ENCODE measurements at regions not wholly inside any gene's neighbourhood (a gene's known extent, or its start where the extent isn't known, plus 50 kb on each side); places are given as distances from the start of the nearest gene placed in this dataset.

DNA sequence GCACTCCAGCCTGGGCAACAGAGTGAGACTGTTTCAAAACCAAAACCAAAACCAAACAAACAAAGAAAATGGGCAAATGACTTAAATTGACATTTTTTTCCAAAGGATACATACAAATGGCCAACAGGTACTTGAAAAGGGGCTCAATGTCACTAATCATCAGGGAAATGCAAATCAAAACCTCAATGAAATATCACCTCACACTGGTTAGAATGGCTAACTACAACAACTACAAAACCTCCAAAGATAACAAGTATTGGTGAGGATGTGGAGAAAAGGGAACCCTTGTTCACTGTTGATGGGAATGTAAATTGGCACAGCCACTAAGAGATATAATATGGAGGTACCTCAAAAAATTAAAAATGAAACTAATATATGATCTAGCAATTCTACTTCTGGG, 213.2 kb upstream of the HS6ST1 start:
- TF ChIP-seq NR1H2 (CRISPR knock-in tag; IDR thresholded peaks at IDR 0.05): no peak
- TF ChIP-seq, protein P1, sequence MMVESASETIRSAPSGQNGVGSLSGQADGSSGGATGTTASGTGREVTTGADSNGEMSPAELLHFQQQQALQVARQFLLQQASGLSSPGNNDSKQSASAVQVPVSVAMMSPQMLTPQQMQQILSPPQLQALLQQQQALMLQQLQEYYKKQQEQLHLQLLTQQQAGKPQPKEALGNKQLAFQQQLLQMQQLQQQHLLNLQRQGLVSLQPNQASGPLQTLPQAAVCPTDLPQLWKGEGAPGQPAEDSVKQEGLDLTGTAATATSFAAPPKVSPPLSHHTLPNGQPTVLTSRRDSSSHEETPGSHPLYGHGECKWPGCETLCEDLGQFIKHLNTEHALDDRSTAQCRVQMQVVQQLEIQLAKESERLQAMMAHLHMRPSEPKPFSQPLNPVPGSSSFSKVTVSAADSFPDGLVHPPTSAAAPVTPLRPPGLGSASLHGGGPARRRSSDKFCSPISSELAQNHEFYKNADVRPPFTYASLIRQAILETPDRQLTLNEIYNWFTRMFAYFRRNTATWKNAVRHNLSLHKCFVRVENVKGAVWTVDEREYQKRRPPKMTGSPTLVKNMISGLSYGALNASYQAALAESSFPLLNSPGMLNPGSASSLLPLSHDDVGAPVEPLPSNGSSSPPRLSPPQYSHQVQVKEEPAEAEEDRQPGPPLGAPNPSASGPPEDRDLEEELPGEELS (CRISPR knock-in tag; IDR thresholded peaks at IDR 0.05): no peak
- TF ChIP-seq, protein P2, sequence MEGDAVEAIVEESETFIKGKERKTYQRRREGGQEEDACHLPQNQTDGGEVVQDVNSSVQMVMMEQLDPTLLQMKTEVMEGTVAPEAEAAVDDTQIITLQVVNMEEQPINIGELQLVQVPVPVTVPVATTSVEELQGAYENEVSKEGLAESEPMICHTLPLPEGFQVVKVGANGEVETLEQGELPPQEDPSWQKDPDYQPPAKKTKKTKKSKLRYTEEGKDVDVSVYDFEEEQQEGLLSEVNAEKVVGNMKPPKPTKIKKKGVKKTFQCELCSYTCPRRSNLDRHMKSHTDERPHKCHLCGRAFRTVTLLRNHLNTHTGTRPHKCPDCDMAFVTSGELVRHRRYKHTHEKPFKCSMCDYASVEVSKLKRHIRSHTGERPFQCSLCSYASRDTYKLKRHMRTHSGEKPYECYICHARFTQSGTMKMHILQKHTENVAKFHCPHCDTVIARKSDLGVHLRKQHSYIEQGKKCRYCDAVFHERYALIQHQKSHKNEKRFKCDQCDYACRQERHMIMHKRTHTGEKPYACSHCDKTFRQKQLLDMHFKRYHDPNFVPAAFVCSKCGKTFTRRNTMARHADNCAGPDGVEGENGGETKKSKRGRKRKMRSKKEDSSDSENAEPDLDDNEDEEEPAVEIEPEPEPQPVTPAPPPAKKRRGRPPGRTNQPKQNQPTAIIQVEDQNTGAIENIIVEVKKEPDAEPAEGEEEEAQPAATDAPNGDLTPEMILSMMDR (IDR thresholded peaks at IDR 0.05): no peak
- TF ChIP-seq, protein P3, sequence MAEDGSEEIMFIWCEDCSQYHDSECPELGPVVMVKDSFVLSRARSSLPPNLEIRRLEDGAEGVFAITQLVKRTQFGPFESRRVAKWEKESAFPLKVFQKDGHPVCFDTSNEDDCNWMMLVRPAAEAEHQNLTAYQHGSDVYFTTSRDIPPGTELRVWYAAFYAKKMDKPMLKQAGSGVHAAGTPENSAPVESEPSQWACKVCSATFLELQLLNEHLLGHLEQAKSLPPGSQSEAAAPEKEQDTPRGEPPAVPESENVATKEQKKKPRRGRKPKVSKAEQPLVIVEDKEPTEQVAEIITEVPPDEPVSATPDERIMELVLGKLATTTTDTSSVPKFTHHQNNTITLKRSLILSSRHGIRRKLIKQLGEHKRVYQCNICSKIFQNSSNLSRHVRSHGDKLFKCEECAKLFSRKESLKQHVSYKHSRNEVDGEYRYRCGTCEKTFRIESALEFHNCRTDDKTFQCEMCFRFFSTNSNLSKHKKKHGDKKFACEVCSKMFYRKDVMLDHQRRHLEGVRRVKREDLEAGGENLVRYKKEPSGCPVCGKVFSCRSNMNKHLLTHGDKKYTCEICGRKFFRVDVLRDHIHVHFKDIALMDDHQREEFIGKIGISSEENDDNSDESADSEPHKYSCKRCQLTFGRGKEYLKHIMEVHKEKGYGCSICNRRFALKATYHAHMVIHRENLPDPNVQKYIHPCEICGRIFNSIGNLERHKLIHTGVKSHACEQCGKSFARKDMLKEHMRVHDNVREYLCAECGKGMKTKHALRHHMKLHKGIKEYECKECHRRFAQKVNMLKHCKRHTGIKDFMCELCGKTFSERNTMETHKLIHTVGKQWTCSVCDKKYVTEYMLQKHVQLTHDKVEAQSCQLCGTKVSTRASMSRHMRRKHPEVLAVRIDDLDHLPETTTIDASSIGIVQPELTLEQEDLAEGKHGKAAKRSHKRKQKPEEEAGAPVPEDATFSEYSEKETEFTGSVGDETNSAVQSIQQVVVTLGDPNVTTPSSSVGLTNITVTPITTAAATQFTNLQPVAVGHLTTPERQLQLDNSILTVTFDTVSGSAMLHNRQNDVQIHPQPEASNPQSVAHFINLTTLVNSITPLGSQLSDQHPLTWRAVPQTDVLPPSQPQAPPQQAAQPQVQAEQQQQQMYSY (CRISPR knock-in tag; IDR thresholded peaks at IDR 0.05): no peak
- TF ChIP-seq CREB1 (CRISPR knock-in tag; IDR thresholded peaks at IDR 0.05): no peak
- TF ChIP-seq ZNF121 (CRISPR knock-in tag; IDR thresholded peaks at IDR 0.05): no peak
- TF ChIP-seq NFYB (CRISPR knock-in tag; conservative IDR thresholded peaks at IDR 0.05; ENCODE audit: low read depth): no peak
- no peak for TF ChIP-seq ZNF232 (CRISPR knock-in tag; IDR thresholded peaks at IDR 0.05)
- TF ChIP-seq OVOL2 (CRISPR knock-in tag; IDR thresholded peaks at IDR 0.05; ENCODE audit: borderline replicate concordance): no peak
- TF ChIP-seq ZNF416 (CRISPR knock-in tag; IDR thresholded peaks at IDR 0.05): no peak
